ENCODE measurements at regions not wholly inside any gene's neighbourhood (a gene's known extent, or its start where the extent isn't known, plus 50 kb on each side); places are given as distances from the start of the nearest gene placed in this dataset.
A peak's percentile ranks its signal among the peaks of the same experiment; 100 is the strongest.

- TF ChIP-seq, protein P1, sequence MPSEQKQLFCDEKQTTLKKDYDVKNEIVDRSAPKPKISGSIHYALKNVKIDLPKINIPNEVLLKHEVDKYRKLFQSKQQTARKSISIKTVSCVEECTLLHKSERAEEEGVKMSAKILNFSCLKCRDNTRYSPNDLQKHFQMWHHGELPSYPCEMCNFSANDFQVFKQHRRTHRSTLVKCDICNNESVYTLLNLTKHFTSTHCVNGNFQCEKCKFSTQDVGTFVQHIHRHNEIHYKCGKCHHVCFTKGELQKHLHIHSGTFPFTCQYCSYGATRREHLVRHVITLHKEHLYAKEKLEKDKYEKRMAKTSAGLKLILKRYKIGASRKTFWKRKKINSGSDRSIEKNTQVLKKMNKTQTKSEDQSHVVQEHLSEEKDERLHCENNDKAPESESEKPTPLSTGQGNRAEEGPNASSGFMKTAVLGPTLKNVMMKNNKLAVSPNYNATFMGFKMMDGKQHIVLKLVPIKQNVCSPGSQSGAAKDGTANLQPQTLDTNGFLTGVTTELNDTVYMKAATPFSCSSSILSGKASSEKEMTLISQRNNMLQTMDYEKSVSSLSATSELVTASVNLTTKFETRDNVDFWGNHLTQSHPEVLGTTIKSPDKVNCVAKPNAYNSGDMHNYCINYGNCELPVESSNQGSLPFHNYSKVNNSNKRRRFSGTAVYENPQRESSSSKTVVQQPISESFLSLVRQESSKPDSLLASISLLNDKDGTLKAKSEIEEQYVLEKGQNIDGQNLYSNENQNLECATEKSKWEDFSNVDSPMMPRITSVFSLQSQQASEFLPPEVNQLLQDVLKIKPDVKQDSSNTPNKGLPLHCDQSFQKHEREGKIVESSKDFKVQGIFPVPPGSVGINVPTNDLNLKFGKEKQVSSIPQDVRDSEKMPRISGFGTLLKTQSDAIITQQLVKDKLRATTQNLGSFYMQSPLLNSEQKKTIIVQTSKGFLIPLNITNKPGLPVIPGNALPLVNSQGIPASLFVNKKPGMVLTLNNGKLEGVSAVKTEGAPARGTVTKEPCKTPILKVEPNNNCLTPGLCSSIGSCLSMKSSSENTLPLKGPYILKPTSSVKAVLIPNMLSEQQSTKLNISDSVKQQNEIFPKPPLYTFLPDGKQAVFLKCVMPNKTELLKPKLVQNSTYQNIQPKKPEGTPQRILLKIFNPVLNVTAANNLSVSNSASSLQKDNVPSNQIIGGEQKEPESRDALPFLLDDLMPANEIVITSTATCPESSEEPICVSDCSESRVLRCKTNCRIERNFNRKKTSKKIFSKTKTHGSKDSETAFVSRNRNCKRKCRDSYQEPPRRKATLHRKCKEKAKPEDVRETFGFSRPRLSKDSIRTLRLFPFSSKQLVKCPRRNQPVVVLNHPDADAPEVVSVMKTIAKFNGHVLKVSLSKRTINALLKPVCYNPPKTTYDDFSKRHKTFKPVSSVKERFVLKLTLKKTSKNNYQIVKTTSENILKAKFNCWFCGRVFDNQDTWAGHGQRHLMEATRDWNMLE (tag by site-specific recombination; conservative IDR thresholded peaks at IDR 0.05; ENCODE audit: low read depth) = no peak
- TF ChIP-seq ZNF2 (tag by site-specific recombination; IDR thresholded peaks at IDR 0.05) (0 out of 2 replicates have a peak, but pooled peaks have one; percentile 42), GLIS2 (tag by site-specific recombination; IDR thresholded peaks at IDR 0.05) (no peak), ZNF560 (tag by site-specific recombination; IDR thresholded peaks at IDR 0.05; ENCODE audit: borderline replicate concordance) (no peak), SP3 (tag by site-specific recombination; IDR thresholded peaks at IDR 0.05) (no peak), IKZF3 (tag by site-specific recombination; IDR thresholded peaks at IDR 0.05) (no peak), ZNF776 (tag by site-specific recombination; IDR thresholded peaks at IDR 0.05; ENCODE audit: borderline replicate concordance) (no peak), ZNF654 (tag by site-specific recombination; IDR thresholded peaks at IDR 0.05; ENCODE audit: low read depth) (peak; percentile 63), ZNF777 (tag by site-specific recombination; IDR thresholded peaks at IDR 0.05; ENCODE audit: borderline replicate concordance) (no peak), ZNF677 (tag by site-specific recombination; IDR thresholded peaks at IDR 0.05) (no peak), ZNF660 (tag by site-specific recombination; IDR thresholded peaks at IDR 0.05) (0 out of 2 replicates have a peak, but pooled peaks have one; percentile 61), GLIS1 (tag by site-specific recombination; IDR thresholded peaks at IDR 0.05) (no peak), ZNF658 (tag by site-specific recombination; IDR thresholded peaks at IDR 0.05) (no peak), ZNF571 (tag by site-specific recombination; IDR thresholded peaks at IDR 0.05) (no peak), ZNF133 (tag by site-specific recombination; IDR thresholded peaks at IDR 0.05) (no peak), ZNF311 (tag by site-specific recombination; IDR thresholded peaks at IDR 0.05; ENCODE audit: borderline replicate concordance) (no peak), ZNF747 (tag by site-specific recombination; IDR thresholded peaks at IDR 0.05) (no peak), ZNF391 (tag by site-specific recombination; IDR thresholded peaks at IDR 0.05; ENCODE audit: borderline replicate concordance, low read depth) (no peak), ZBTB1 (tag by site-specific recombination; IDR thresholded peaks at IDR 0.05) (no peak), ZNF433 (tag by site-specific recombination; IDR thresholded peaks at IDR 0.05; ENCODE audit: low read depth) (no peak), PRDM2 (tag by site-specific recombination; IDR thresholded peaks at IDR 0.05; ENCODE audit: borderline replicate concordance) (no peak), ZNF350 (tag by site-specific recombination; IDR thresholded peaks at IDR 0.05) (no peak), ZNF768 (tag by site-specific recombination; IDR thresholded peaks at IDR 0.05) (no peak)
- TF ChIP-seq, protein P2, sequence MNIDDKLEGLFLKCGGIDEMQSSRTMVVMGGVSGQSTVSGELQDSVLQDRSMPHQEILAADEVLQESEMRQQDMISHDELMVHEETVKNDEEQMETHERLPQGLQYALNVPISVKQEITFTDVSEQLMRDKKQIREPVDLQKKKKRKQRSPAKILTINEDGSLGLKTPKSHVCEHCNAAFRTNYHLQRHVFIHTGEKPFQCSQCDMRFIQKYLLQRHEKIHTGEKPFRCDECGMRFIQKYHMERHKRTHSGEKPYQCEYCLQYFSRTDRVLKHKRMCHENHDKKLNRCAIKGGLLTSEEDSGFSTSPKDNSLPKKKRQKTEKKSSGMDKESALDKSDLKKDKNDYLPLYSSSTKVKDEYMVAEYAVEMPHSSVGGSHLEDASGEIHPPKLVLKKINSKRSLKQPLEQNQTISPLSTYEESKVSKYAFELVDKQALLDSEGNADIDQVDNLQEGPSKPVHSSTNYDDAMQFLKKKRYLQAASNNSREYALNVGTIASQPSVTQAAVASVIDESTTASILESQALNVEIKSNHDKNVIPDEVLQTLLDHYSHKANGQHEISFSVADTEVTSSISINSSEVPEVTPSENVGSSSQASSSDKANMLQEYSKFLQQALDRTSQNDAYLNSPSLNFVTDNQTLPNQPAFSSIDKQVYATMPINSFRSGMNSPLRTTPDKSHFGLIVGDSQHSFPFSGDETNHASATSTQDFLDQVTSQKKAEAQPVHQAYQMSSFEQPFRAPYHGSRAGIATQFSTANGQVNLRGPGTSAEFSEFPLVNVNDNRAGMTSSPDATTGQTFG (tag by site-specific recombination; IDR thresholded peaks at IDR 0.05; ENCODE audit: borderline replicate concordance) = no peak
- TF ChIP-seq, protein P3, sequence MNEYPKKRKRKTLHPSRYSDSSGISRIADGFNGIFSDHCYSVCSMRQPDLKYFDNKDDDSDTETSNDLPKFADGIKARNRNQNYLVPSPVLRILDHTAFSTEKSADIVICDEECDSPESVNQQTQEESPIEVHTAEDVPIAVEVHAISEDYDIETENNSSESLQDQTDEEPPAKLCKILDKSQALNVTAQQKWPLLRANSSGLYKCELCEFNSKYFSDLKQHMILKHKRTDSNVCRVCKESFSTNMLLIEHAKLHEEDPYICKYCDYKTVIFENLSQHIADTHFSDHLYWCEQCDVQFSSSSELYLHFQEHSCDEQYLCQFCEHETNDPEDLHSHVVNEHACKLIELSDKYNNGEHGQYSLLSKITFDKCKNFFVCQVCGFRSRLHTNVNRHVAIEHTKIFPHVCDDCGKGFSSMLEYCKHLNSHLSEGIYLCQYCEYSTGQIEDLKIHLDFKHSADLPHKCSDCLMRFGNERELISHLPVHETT (tag by site-specific recombination; IDR thresholded peaks at IDR 0.05) = no peak
Measured at GRCh38 chr9:14433351-14434157, 119.6 kb upstream of the NFIB start (continued).
